Stimulated activated CD4-positive, alpha-beta T cell treated with anti-CD3 and anti-CD28 coated beads, Interleukin-2, amount 100 ng/mL, for 48 hours (primary cell): ENCODE measurements at regions not wholly inside any gene's neighbourhood (a gene's known extent, or its start where the extent isn't known, plus 50 kb on each side); places are given as distances from the start of the nearest gene placed in this dataset.
"Not testable (repeated sequence)": the region's sequence is repeated elsewhere in the genome, so short reads cannot be mapped to it uniquely, and the experiment has no call there.

Source experiments
- DNase-seq, 2 donors: peaks; one replicate each; pipeline ENCODE4 v3.0.0-alpha.2; 2020

- no peak for DNase-seq
Measured at GRCh38 chr2:48197618-48198017, 116.9 kb upstream of the FOXN2 start.

GRCh38 chr2:48198371-48198770 lies 116.1 kb upstream of the FOXN2 start:
- DNase-seq, result no peak

GRCh38 chr2:48199070-48199469 lies 115.4 kb upstream of the FOXN2 start:
- no peak for DNase-seq

GRCh38 chr2:48200620-48201293 lies 113.7 kb upstream of the FOXN2 start:
- DNase-seq, result no peak

- DNase-seq, result not testable (repeated sequence)
Measured at GRCh38 chr2:48201435-48201834, 113.0 kb upstream of the FOXN2 start.

- no peak for DNase-seq
Measured at GRCh38 chr2:48202863-48203642, 111.4 kb upstream of the FOXN2 start.

GRCh38 chr2:48203668-48204067 lies 110.8 kb upstream of the FOXN2 start:
- DNase-seq, result no peak

GRCh38 chr2:48204750-48205136 lies 109.7 kb upstream of the FOXN2 start:
- DNase-seq, result no peak

GRCh38 chr2:48205137-48205798 lies 109.2 kb upstream of the FOXN2 start:
- no peak for DNase-seq

- not testable (repeated sequence) for DNase-seq
Measured at GRCh38 chr2:48206056-48206656, 108.3 kb upstream of the FOXN2 start.

- no peak for DNase-seq
Measured at GRCh38 chr2:48207201-48207641, 107.3 kb upstream of the FOXN2 start.

- no peak for DNase-seq
Measured at GRCh38 chr2:48207851-48208250, 106.6 kb upstream of the FOXN2 start.

- DNase-seq, result no peak
Measured at GRCh38 chr2:48209214-48209885, 105.1 kb upstream of the FOXN2 start.

- DNase-seq, result no peak
Measured at GRCh38 chr2:48210189-48210588, 104.3 kb upstream of the FOXN2 start.

GRCh38 chr2:48213646-48214045 lies 100.8 kb upstream of the FOXN2 start:
- no peak for DNase-seq

GRCh38 chr2:48218169-48218568 lies 96.3 kb upstream of the FOXN2 start:
- no peak for DNase-seq

GRCh38 chr2:48219234-48219554 lies 95.3 kb upstream of the FOXN2 start:
- DNase-seq, result no peak

- no peak for DNase-seq
Measured at GRCh38 chr2:48219555-48220436, 94.7 kb upstream of the FOXN2 start.

- DNase-seq, result no peak
Measured at GRCh38 chr2:48220501-48220900, 94.0 kb upstream of the FOXN2 start.

- no peak for DNase-seq
Measured at GRCh38 chr2:48221846-48222516, 92.5 kb upstream of the FOXN2 start.

- DNase-seq, result no peak
Measured at GRCh38 chr2:48227617-48228344, 86.7 kb upstream of the FOXN2 start.
